C1 segment of cervical spinal cord (tissue), 14 donors: ENCODE measurements at regions not wholly inside any gene's neighbourhood (a gene's known extent, or its start where the extent isn't known, plus 50 kb on each side); places are given as distances from the start of the nearest gene placed in this dataset.
"Not testable (repeated sequence)": the region's sequence is repeated elsewhere in the genome, so short reads cannot be mapped to it uniquely, and the experiment has no call there.

Source experiments
- DNase-seq, 14 donors: peaks; one replicate each; lab custom pipeline; 2025; lab: John Stamatoyannopoulos, UW

DNA sequence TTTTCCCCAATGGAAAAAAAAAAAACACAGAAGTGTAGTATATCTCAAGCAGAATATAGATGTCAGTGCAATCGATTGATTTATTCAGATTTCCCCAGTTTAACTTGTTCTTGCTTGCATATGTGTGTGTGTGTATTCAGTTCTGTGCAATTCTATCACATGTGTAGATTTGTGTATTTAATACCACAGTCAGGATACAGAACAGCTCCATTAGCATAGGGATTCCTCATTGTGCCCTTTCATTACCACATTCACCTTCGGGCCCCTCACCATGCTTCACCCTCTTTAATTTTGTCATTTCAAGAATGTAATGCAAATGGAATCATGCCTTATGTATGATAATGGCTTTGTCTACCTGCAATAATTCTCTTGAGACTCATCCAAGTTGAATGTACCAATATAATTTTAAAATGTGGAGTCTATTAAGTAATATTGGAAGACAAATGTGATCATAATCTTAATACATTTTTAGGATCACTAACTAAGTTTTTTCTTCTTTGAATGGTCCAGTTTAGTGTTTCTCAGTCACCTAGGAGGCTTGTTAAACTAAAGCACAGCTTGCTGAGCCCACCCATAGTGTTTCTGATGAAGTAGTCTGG is 187.9 kb downstream of the TENT5A start:
- no peak for DNase-seq

DNA sequence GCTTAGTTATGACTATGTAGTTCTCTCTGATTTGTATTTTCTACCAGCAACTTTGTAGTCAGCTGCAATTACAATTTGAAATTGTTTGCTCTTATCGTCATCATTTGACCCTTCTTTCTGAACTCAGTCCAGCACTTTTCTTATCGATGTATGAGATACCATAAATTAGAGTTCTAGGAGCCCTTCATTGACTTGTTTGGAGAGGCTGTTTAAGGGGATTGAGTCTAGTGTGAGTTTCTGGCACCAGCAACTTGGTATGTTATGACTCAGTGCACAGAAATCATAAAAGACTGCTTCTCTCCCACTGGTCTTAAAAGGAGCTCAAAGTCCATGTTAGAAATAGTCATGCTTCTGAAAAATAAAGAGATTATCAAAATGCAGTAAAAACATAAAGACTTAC is 190.3 kb downstream of the TENT5A start:
- no peak for DNase-seq

- DNase-seq = no peak
Measured at GRCh38 chr6:81561731-81562130, 190.8 kb downstream of the TENT5A start.

DNA sequence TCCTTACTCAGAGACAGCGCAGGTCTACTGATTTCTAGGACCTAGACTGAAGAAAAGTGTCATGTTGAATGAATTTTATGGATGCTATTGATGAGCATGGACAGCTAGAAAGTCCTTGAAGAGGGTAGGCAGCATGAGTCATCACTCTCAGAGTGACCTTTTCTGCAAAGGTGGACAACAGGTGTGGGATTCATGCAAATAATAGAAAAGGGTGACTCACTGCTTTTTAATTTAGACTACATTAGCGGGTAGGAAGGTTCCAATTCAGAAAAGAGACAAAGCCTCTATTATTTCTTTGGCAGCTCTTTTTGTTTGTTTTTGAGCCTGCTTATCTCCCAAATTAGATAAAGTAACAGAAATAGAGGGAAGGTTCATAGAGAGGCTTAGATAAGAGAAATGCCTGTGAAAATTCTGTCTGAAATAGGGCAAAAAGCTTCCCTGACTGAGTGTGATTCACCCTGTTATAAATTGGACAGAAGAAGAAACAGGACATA is 191.4 kb downstream of the TENT5A start:
- DNase-seq = no peak

- DNase-seq = no peak
Measured at GRCh38 chr6:81557811-81558210, 194.7 kb downstream of the TENT5A start.

DNA sequence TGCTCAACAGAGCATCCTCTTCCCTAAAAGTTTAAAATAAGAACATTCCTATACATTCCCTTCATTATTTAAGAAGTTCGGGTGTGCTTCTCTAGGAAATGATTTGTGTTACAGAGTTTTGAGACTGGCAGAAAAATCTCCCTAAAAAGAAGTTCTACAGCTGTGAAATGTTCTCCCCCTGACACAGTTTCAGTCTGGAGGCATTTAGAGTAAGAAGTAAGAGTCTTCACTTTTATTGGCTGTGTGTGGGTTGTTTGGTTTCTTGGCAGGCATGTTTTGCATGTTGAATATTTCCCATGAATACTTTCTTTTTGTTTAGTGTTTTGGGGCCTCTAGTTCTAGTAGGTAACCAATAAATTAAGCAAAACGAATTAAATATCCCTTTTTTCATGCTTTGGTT is 195.9 kb downstream of the TENT5A start:
- no peak for DNase-seq

DNA sequence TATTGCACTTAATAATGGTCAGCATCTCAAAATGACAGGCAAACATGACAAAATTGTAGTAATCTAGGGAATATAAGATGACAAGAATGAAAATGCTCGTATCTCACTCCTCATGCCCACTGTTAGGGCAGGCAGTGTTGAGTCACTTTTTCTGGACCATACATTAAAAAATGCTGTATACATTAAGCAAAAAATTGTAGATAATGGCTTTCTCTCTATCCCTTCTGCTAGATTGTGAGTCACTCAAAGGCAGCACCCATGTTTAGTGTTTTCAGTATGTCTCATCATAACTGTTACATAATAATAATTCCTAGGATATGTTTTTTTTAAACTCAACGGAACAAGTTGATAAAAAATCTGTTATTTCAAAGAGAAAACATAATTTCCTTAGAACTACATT is 199.3 kb downstream of the TENT5A start:
- no peak for DNase-seq

- DNase-seq = no peak
Measured at GRCh38 chr6:81552644-81553043, 199.8 kb downstream of the TENT5A start.

- no peak for DNase-seq
Measured at GRCh38 chr6:81547149-81547548, 205.3 kb downstream of the TENT5A start.

- no peak for DNase-seq
Measured at GRCh38 chr6:81534934-81535465, 217.5 kb downstream of the TENT5A start.

GRCh38 chr6:81531869-81532561 is 220.5 kb downstream of the TENT5A start:
- no peak for DNase-seq

DNA sequence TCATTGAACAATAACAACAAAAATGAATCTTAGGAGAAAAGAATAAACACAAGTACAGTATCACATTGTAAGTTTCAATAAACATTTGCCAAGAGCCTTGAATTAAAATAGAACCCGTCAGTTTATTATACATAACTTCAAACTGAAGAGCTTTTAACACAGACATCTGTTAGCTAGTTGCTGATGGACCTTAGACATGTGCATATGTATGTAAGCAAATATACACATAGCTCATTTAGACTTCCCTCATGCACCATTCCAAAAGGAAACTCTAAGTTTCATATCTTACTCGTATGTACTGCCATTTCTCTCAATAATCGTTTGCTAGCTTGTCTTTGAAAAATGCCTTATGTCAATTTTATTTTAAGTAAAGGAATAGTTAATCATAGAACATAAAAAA is 235.0 kb downstream of the TENT5A start:
- DNase-seq = no peak

- DNase-seq = no peak
Measured at GRCh38 chr6:81515562-81516453, 236.7 kb downstream of the TENT5A start.

DNA sequence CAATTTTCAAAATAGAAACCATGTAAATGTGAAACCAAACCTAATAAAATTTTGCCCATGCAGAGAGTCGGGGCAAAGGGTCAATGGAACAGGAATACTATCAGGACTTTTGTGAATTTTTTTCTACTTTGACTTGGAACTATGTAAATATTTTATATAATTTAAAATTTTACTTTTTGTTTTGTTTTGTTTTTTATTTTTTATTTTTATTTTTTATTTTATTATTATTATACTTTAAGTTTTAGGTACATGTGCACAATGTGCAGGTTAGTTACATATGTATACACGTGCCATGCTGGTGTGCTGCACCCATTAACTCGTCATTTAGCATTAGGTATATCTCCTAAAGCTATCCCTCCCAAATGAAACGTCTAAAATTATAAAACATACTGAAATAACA is 238.3 kb downstream of the TENT5A start:
- DNase-seq = not testable (repeated sequence)

DNA sequence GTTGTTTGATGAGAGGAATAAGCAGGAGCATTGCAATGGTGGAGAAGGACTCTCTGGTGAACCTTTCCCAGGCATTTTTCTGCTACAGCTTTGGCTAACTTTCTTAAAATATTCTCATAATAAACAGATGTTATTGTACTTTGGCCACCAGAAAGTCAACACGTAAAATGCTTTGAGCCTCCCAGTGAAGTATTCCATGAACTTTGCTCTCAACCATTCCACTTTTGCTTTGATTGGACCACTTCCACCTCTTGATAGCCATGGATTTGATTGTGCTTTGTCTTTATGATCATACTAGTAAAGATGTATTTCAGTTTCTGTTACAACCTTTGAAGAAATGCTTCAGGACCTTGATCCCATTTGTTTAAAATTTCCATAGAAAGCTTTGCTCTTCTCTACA is 241.1 kb downstream of the TENT5A start:
- no peak for DNase-seq

- no peak for DNase-seq
Measured at GRCh38 chr6:81495999-81496398, 256.5 kb downstream of the TENT5A start.

DNA sequence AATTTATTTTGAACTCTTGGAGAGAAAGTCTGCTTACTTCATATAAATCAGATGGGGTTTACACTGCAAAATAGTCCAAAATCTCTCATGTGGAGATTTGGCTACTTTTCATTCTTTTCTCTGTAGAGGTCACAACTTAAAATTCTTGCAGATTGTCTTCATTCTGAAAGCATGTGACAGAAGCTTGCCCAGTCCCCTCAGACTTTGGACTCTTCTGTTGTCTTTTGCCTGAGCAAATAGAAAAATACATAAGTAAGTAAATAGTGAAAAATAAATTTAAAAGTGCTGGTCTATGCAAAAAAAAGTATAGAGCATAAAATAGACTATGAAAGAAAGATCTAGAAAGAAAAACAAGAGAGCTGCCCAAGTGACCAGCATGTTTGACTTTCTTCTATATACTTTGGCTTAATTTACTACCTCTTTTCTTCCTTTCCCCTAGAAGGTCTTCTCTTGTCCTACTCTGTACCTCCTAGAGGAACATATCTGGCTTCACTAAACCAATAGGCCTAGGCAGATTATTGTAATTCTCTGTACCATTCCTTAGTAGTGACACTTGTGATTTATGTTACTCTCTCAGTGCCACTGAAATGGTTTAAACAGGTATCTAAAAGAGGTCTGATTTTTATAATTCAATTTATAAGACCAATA is 260.9 kb downstream of the TENT5A start:
- DNase-seq = no peak

DNA sequence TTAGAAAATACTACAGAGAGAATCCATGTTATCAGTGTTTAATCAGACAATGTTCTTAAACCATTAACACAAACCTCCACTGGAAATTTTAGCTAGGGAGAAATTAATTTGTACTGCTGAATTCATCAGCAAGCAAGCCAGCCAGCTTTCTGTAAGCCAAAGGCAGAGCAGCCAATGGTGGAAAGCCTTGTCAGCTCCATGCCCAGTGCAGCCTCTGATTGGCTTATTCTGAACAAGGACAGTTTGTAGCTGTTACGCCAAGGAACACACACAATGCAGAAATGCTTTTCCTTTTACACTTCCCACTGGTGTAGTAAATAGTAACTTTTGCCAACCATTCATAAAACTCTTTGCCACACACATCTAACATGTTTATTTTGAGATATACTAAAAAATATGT is 265.0 kb downstream of the TENT5A start:
- DNase-seq = peak in 13 of 14 donors; percentile 0 to 64 (median 31)

- no peak for DNase-seq
Measured at GRCh38 chr6:81486234-81486633, 266.2 kb downstream of the TENT5A start.

DNA sequence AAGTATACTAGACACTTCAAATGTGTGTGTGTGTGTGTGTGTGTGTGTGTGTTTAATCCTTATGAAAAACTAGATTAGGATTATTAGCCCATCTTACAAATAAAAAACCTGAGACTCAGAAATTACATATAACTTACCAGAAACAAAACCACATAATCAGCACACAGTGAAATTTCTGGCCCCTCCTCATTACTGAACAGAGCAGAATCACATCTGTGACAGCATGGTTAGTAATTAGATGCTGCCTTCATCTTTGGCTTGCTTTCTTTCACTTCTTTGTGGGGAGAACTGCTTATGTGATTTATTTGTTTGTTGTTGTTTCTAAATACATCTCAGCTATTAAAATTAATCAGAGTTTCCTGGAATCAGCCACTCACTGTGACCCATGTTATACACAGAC is 267.1 kb downstream of the TENT5A start:
- DNase-seq = no peak

- no peak for DNase-seq
Measured at GRCh38 chr6:81484251-81484650, 268.2 kb downstream of the TENT5A start.

GRCh38 chr6:81480139-81480538 is 272.3 kb downstream of the TENT5A start:
- no peak for DNase-seq
